SK-N-MC (cell line): ENCODE measurements at regions not wholly inside any gene's neighbourhood (a gene's known extent, or its start where the extent isn't known, plus 50 kb on each side); places are given as distances from the start of the nearest gene placed in this dataset.
A peak's percentile ranks its signal among the peaks of the same experiment; 100 is the strongest.

ENCODE experiments used
- DNase-seq: peaks from one replicate; pipeline ENCODE4 v3.0.0-alpha.2; 2011; ENCODE audit warnings: low read depth, low spot score
- H3K27ac ChIP-seq: fragments of 200-600 bp; sonication (generic); 2 replicates; pipeline ENCODE4 v1.5.1; 2016; ENCODE audit warnings: mixed run types
- H3K36me3 ChIP-seq: fragments of 200-600 bp; sonication (generic); 2 replicates; pipeline ENCODE4 v1.6.1; 2017; ENCODE audit warnings: antibody characterized with exemption, low read length, mixed read lengths; ENCODE audit not compliant: insufficient read depth
- H3K4me3 ChIP-seq: fragments of 200-600 bp; sonication (generic); 2 replicates; pipeline ENCODE4 v1.5.1; 2016
- H3K9ac ChIP-seq: fragments of 200-600 bp; sonication (generic); 2 replicates; pipeline ENCODE4 v1.8.0; 2017; ENCODE audit warnings: mixed run types, mixed read lengths; ENCODE audit not compliant: insufficient read length
- H3K9me3 ChIP-seq: fragments of 200-600 bp; sonication (generic); 2 replicates; pipeline ENCODE4 v1.6.1; 2017; ENCODE audit warnings: low read depth, mild to moderate bottlenecking, antibody characterized with exemption, low read length, moderate library complexity, mixed read lengths
- EZH2 ChIP-seq: fragments of 200-600 bp; sonication (generic); IDR thresholded peaks from one replicate; pipeline ENCODE4 v1.6.1; 2017; ENCODE audit warnings: antibody characterized with exemption
- FOXP2 ChIP-seq: optimal IDR thresholded peaks from 2 replicates; pipeline ENCODE3; 2011; ENCODE audit warnings: mild to moderate bottlenecking, moderate library complexity; ENCODE audit not compliant: insufficient read depth; ENCODE audit errors: extremely low read length, control extremely low read depth
- POLR2AphosphoS5 ChIP-seq: IDR thresholded peaks from 2 replicates; pipeline ENCODE4 v1.6.1; 2012; ENCODE audit warnings: mild to moderate bottlenecking, low read depth, low read length, borderline replicate concordance

GRCh38 chr6:97864826-97865225 is 581.8 kb upstream of the MMS22L start:
- no peak for DNase-seq
- no peak overlapping the region for H3K27ac ChIP-seq
- H3K9ac ChIP-seq: no peak overlapping the region
- H3K4me3 ChIP-seq: no peak overlapping the region
- no peak for TF ChIP-seq FOXP2
- TF ChIP-seq POLR2AphosphoS5: no peak
- TF ChIP-seq EZH2: no peak
- no peaks in the 10 kb centered on the region for H3K36me3 ChIP-seq
- H3K9me3 ChIP-seq: no peaks in the 10 kb centered on the region

GRCh38 chr6:97865612-97866011 is 582.6 kb upstream of the MMS22L start:
- Histone ChIP-seq H3K27ac (peak overlapping the region; percentile 70), H3K4me3 (no peak overlapping the region), H3K36me3 (no peaks in the 10 kb centered on the region), H3K9ac (no peak overlapping the region), H3K9me3 (no peaks in the 10 kb centered on the region)
- DNase-seq: no peak
- TF ChIP-seq EZH2 (no peak), POLR2AphosphoS5 (no peak), FOXP2 (no peak)

GRCh38 chr6:97866616-97867015 is 583.6 kb upstream of the MMS22L start:
- no peak for DNase-seq
- Histone ChIP-seq H3K9me3 (no peaks in the 10 kb centered on the region), H3K9ac (no peak overlapping the region), H3K36me3 (no peaks in the 10 kb centered on the region), H3K27ac (no peak overlapping the region), H3K4me3 (no peak overlapping the region)
- TF ChIP-seq EZH2 (no peak), POLR2AphosphoS5 (no peak), FOXP2 (no peak)

DNA sequence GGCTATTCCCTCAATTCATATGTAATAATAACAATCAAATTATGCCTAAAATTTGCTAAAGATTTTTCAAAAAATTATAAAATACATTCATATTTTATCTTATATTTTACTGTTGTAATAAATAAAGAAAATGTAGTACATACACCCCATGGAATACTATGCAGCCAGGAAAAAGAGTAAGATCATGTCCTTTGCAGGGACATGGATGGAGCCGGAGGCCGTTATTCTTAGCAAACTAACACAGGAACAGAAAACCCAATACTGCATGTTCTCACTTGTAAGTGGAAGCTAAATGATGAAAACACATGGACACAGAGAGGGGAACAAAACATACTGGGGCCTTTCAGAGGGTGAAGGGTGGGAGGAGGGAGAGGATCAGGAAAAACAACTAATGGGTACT is 584.2 kb upstream of the MMS22L start:
- Histone ChIP-seq H3K9ac (no peak overlapping the region), H3K36me3 (no peaks in the 10 kb centered on the region), H3K27ac (no peak overlapping the region), H3K9me3 (no peaks in the 10 kb centered on the region), H3K4me3 (no peak overlapping the region)
- no peak for TF ChIP-seq EZH2
- no peak for TF ChIP-seq FOXP2
- TF ChIP-seq POLR2AphosphoS5: no peak
- no peak for DNase-seq

DNA sequence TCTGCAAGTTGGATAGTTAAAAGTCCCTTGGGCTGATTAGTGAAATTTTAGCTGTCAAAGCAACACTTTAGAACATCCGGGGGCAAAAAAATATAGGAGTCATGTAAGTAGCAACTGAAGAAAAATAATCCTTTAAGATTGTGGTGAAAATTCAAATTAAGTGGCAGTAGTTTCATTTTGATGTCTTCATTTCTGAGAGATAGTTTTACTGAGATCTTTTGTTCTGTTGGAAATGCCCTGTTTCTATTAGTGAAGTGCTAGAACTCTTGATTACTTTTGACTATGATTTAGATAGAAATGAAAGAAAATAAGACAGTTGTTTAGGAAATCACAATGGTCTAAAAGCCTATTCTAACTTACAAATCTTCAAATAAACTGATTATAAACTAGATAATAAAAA is 587.3 kb upstream of the MMS22L start:
- no peak for TF ChIP-seq FOXP2
- no peak for TF ChIP-seq EZH2
- no peak for TF ChIP-seq POLR2AphosphoS5
- no peak overlapping the region for H3K27ac ChIP-seq
- H3K4me3 ChIP-seq: no peak overlapping the region
- H3K9ac ChIP-seq: no peak overlapping the region
- H3K36me3 ChIP-seq: no peaks in the 10 kb centered on the region
- 0 out of 2 replicates have a peak, but pooled peaks cover 3% of the 10 kb centered on the region for H3K9me3 ChIP-seq
- DNase-seq: no peak

GRCh38 chr6:97876711-97877110 is 593.7 kb upstream of the MMS22L start:
- DNase-seq: no peak
- TF ChIP-seq POLR2AphosphoS5 (no peak), EZH2 (no peak), FOXP2 (no peak)
- no peak overlapping the region for H3K4me3 ChIP-seq
- 0 out of 2 replicates have a peak, but pooled peaks cover 4% of the 10 kb centered on the region for H3K9me3 ChIP-seq
- no peak overlapping the region for H3K9ac ChIP-seq
- H3K36me3 ChIP-seq: no peaks in the 10 kb centered on the region
- H3K27ac ChIP-seq: no peak overlapping the region

- Histone ChIP-seq H3K27ac (no peak overlapping the region), H3K9ac (no peak overlapping the region), H3K9me3 (no peaks in the 10 kb centered on the region), H3K36me3 (no peaks in the 10 kb centered on the region), H3K4me3 (no peak overlapping the region)
- TF ChIP-seq POLR2AphosphoS5 (no peak), EZH2 (no peak), FOXP2 (no peak)
- no peak for DNase-seq
These were observed 599.7 kb upstream of the MMS22L start for GRCh38 chr6:97882755-97883154.

DNA sequence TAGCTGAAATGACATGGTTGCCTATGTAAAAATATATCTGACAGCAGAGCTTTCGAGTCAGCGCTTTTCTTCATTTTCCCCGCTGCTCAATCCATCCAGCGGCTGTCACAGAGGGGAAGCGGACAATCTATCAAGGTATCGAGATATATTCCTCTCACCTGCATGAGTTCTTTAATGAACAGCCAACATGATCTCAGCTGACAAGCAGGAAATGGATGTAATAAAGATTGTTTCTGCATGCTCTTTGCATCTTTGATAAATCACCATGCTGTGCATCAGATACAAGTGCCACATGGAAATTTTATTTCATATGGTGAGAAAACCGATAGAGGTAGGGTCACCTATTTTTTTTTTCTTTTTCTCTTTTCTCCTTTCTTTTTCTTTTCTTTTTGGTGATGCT is 602.3 kb upstream of the MMS22L start:
- H3K27ac ChIP-seq: no peak overlapping the region
- no peak for DNase-seq
- H3K9ac ChIP-seq: no peak overlapping the region
- no peak for TF ChIP-seq POLR2AphosphoS5
- no peak for TF ChIP-seq FOXP2
- TF ChIP-seq EZH2: no peak
- H3K9me3 ChIP-seq: no peaks in the 10 kb centered on the region
- no peaks in the 10 kb centered on the region for H3K36me3 ChIP-seq
- no peak overlapping the region for H3K4me3 ChIP-seq

DNA sequence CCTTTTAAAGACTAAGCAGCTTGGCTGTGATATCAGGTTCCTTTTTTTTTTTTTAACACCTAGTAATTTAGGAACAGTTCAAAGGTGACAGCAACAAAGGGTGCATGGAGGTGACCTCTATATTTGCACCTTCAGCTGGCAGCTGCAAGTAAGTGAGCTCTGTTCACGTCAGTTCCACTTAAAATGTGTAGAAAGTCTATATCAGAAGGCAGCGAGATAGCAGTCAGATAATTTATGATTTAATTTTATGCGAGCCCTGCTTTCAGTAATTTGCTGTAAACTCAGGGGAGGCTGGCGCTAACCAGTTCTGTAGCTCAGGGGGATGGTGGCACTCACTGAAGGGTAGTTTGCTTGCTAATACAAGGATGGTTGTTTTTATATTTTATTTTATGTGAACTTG is 602.8 kb upstream of the MMS22L start:
- Histone ChIP-seq H3K9ac (no peak overlapping the region), H3K27ac (no peak overlapping the region), H3K9me3 (no peaks in the 10 kb centered on the region)

More for the DNA sequence above, 602.8 kb upstream of the MMS22L start:
- DNase-seq: no peak
- TF ChIP-seq POLR2AphosphoS5 (no peak), EZH2 (no peak), FOXP2 (no peak)
- Histone ChIP-seq H3K4me3 (no peak overlapping the region), H3K36me3 (no peaks in the 10 kb centered on the region)
